ENCODE measurements at regions not wholly inside any gene's neighbourhood (a gene's known extent, or its start where the extent isn't known, plus 50 kb on each side); places are given as distances from the start of the nearest gene placed in this dataset.

- FAIRE-seq (no peak), DNase-seq (ENCODE audit: low spot score in 2 of 2) (no peak)
These were observed 67.5 kb downstream of the ATP6V1G3 start for GRCh38 chr1:198472997-198473396.

GRCh38 chr1:198472119-198472518 lies 68.4 kb downstream of the ATP6V1G3 start:
- no peak for FAIRE-seq

GRCh38 chr1:198467907-198468306 lies 72.6 kb downstream of the ATP6V1G3 start:
- no peak for DNase-seq (ENCODE audit: low spot score in 2 of 2)

More at GRCh38 chr1:198472119-198472518, 68.4 kb downstream of the ATP6V1G3 start:
- no peak for DNase-seq (ENCODE audit: low spot score in 2 of 2)

GRCh38 chr1:198467342-198467741 lies 73.1 kb downstream of the ATP6V1G3 start:
- no peak for FAIRE-seq
- no peak for DNase-seq (ENCODE audit: low spot score in 2 of 2)

More at GRCh38 chr1:198467907-198468306, 72.6 kb downstream of the ATP6V1G3 start:
- FAIRE-seq, result no peak

GRCh38 chr1:198465201-198466144 lies 75.0 kb downstream of the ATP6V1G3 start:
- FAIRE-seq (peak; percentile 80), DNase-seq (ENCODE audit: low spot score in 2 of 2) (peak in 1 of 2 donors; percentile 14)

GRCh38 chr1:198463709-198464108 lies 76.8 kb downstream of the ATP6V1G3 start:
- no peak for FAIRE-seq

GRCh38 chr1:198462365-198463019 lies 78.0 kb downstream of the ATP6V1G3 start:
- DNase-seq (ENCODE audit: low spot score in 2 of 2) (no peak), FAIRE-seq (no peak)

More at GRCh38 chr1:198463709-198464108, 76.8 kb downstream of the ATP6V1G3 start:
- DNase-seq (ENCODE audit: low spot score in 2 of 2), result no peak

- no peak for DNase-seq (ENCODE audit: low spot score in 2 of 2)
- no peak for FAIRE-seq
These were observed 84.5 kb downstream of the ATP6V1G3 start for GRCh38 chr1:198455966-198456365.

- DNase-seq (ENCODE audit: low spot score in 2 of 2), result no peak
- no peak for FAIRE-seq
These were observed 90.6 kb downstream of the ATP6V1G3 start for GRCh38 chr1:198449727-198450433.

- DNase-seq (ENCODE audit: low spot score in 2 of 2) (no peak), FAIRE-seq (no peak)
These were observed 91.2 kb downstream of the ATP6V1G3 start for GRCh38 chr1:198449261-198449660.

GRCh38 chr1:198447468-198447867 lies 93.0 kb downstream of the ATP6V1G3 start:
- DNase-seq (ENCODE audit: low spot score in 2 of 2) (no peak), FAIRE-seq (no peak)

- FAIRE-seq (no peak), DNase-seq (ENCODE audit: low spot score in 2 of 2) (no peak)
These were observed 94.6 kb downstream of the ATP6V1G3 start for GRCh38 chr1:198445872-198446271.

GRCh38 chr1:198444792-198445191 lies 95.7 kb downstream of the ATP6V1G3 start:
- no peak for FAIRE-seq
- DNase-seq (ENCODE audit: low spot score in 2 of 2), result no peak

GRCh38 chr1:198443365-198444233 lies 96.9 kb downstream of the ATP6V1G3 start:
- DNase-seq (ENCODE audit: low spot score in 2 of 2), result no peak
- FAIRE-seq, result no peak

- FAIRE-seq, result no peak
- DNase-seq (ENCODE audit: low spot score in 2 of 2), result no peak
These were observed 99.6 kb downstream of the ATP6V1G3 start for GRCh38 chr1:198440842-198441241.

- FAIRE-seq (no peak), DNase-seq (ENCODE audit: low spot score in 2 of 2) (no peak)
These were observed 103.1 kb downstream of the ATP6V1G3 start for GRCh38 chr1:198437332-198437731.

GRCh38 chr1:198436276-198436675 lies 104.2 kb downstream of the ATP6V1G3 start:
- DNase-seq (ENCODE audit: low spot score in 2 of 2) (no peak), FAIRE-seq (no peak)

GRCh38 chr1:198435056-198435455 lies 105.4 kb downstream of the ATP6V1G3 start:
- FAIRE-seq, result no peak
- DNase-seq (ENCODE audit: low spot score in 2 of 2), result no peak

GRCh38 chr1:198424441-198424840 lies 116.0 kb downstream of the ATP6V1G3 start:
- FAIRE-seq, result no peak
- DNase-seq (ENCODE audit: low spot score in 2 of 2), result no peak

GRCh38 chr1:198423673-198424072 lies 116.8 kb downstream of the ATP6V1G3 start:
- FAIRE-seq (no peak), DNase-seq (ENCODE audit: low spot score in 2 of 2) (no peak)

All from frontal cortex (tissue), 3 donors.